ENCODE measurements at regions not wholly inside any gene's neighbourhood (a gene's known extent, or its start where the extent isn't known, plus 50 kb on each side); places are given as distances from the start of the nearest gene placed in this dataset.
A peak's percentile ranks its signal among the peaks of the same experiment; 100 is the strongest.

- in situ Hi-C loops (cut with HindIII; ENCODE audit: low sequenced_read_pairs): no loop called here
- no peak for DNase-seq (ENCODE audit: low spot score)
These were observed 50.3 kb upstream of the STX16 start for GRCh38 chr20:58600756-58601155.

- in situ Hi-C loops (cut with HindIII; ENCODE audit: low sequenced_read_pairs): no loop called here
- DNase-seq (ENCODE audit: low spot score): no peak
These were observed 51.1 kb upstream of the STX16 start for GRCh38 chr20:58599966-58600365.

- in situ Hi-C loops (cut with HindIII; ENCODE audit: low sequenced_read_pairs): no loop called here
- peak; percentile 51 for DNase-seq (ENCODE audit: low spot score)
These were observed 52.7 kb upstream of the STX16 start for GRCh38 chr20:58598211-58599015.

GRCh38 chr20:58597249-58597891 is 53.7 kb upstream of the STX16 start:
- DNase-seq (ENCODE audit: low spot score): no peak
- in situ Hi-C loops (cut with HindIII; ENCODE audit: low sequenced_read_pairs): no loop called here

- in situ Hi-C loops (cut with HindIII; ENCODE audit: low sequenced_read_pairs): no loop called here
- DNase-seq (ENCODE audit: low spot score): no peak
These were observed 54.3 kb upstream of the STX16 start for GRCh38 chr20:58596750-58597248.

GRCh38 chr20:58596244-58596643 is 54.8 kb upstream of the STX16 start:
- DNase-seq (ENCODE audit: low spot score): no peak
- in situ Hi-C loops (cut with HindIII; ENCODE audit: low sequenced_read_pairs): no loop called here

GRCh38 chr20:58595167-58595566 is 55.9 kb upstream of the STX16 start:
- in situ Hi-C loops (cut with HindIII; ENCODE audit: low sequenced_read_pairs): no loop called here

GRCh38 chr20:58593880-58594638 is 57.0 kb upstream of the STX16 start:
- DNase-seq (ENCODE audit: low spot score): no peak
- in situ Hi-C loops (cut with HindIII; ENCODE audit: low sequenced_read_pairs): no loop called here

More at GRCh38 chr20:58595167-58595566, 55.9 kb upstream of the STX16 start:
- no peak for DNase-seq (ENCODE audit: low spot score)

GRCh38 chr20:58592076-58592695 is 58.9 kb upstream of the STX16 start:
- in situ Hi-C loops (cut with HindIII; ENCODE audit: low sequenced_read_pairs): no loop called here
- DNase-seq (ENCODE audit: low spot score): no peak

GRCh38 chr20:58590679-58591473 is 60.2 kb upstream of the STX16 start:
- no peak for DNase-seq (ENCODE audit: low spot score)
- in situ Hi-C loops (cut with HindIII; ENCODE audit: low sequenced_read_pairs): no loop called here

- in situ Hi-C loops (cut with HindIII; ENCODE audit: low sequenced_read_pairs): no loop called here
- no peak for DNase-seq (ENCODE audit: low spot score)
These were observed 63.6 kb upstream of the STX16 start for GRCh38 chr20:58587467-58587866.

GRCh38 chr20:58586565-58587093 is 64.5 kb upstream of the STX16 start:
- DNase-seq (ENCODE audit: low spot score): no peak
- in situ Hi-C loops (cut with HindIII; ENCODE audit: low sequenced_read_pairs): no loop called here

- no peak for DNase-seq (ENCODE audit: low spot score)
- in situ Hi-C loops (cut with HindIII; ENCODE audit: low sequenced_read_pairs): no loop called here
These were observed 65.1 kb upstream of the STX16 start for GRCh38 chr20:58585753-58586540.

- DNase-seq (ENCODE audit: low spot score): no peak
- in situ Hi-C loops (cut with HindIII; ENCODE audit: low sequenced_read_pairs): no loop called here
These were observed 66.0 kb upstream of the STX16 start for GRCh38 chr20:58584881-58585752.

GRCh38 chr20:58584051-58584824 is 66.8 kb upstream of the STX16 start:
- in situ Hi-C loops (cut with HindIII; ENCODE audit: low sequenced_read_pairs): no loop called here
- no peak for DNase-seq (ENCODE audit: low spot score)

- DNase-seq (ENCODE audit: low spot score): no peak
- in situ Hi-C loops (cut with HindIII; ENCODE audit: low sequenced_read_pairs): no loop called here
These were observed 67.5 kb upstream of the STX16 start for GRCh38 chr20:58583586-58583985.
